Activated naive CD4-positive, alpha-beta T cell treated with anti-CD3 and anti-CD28 coated beads for 36 hours (primary cell): ENCODE measurements at regions not wholly inside any gene's neighbourhood (a gene's known extent, or its start where the extent isn't known, plus 50 kb on each side); places are given as distances from the start of the nearest gene placed in this dataset.
"Not testable (repeated sequence)": the region's sequence is repeated elsewhere in the genome, so short reads cannot be mapped to it uniquely, and the experiment has no call there.

Experiments
- CTCF ChIA-PET: fragments of 350-600 bp; sonication (Branson Sonifier 250); formaldehyde crosslinking; loops from one replicate; lab custom pipeline; 2021; ENCODE audit warnings: antibody characterized with exemption; lab: Charles Lee
- DNase-seq: peaks from one replicate; pipeline ENCODE4 v3.0.0-alpha.2; 2020
- H3K27ac Mint-ChIP-seq: one replicate; pipeline ENCODE4 v1.8.0; 2021; ENCODE audit warnings: mild to moderate bottlenecking, mixed read lengths
- H3K27me3 Mint-ChIP-seq: one replicate; pipeline ENCODE4 v1.8.0; 2021; ENCODE audit warnings: low read depth, mixed read lengths
- H3K36me3 Mint-ChIP-seq: one replicate; pipeline ENCODE4 v1.8.0; 2021; ENCODE audit warnings: low read depth, mixed read lengths
- H3K4me1 Mint-ChIP-seq: one replicate; pipeline ENCODE4 v1.8.0; 2021; ENCODE audit warnings: low read depth, mixed read lengths
- H3K4me3 Mint-ChIP-seq: one replicate; pipeline ENCODE4 v1.8.0; 2021; ENCODE audit warnings: mild to moderate bottlenecking, moderate library complexity, mixed read lengths
- H3K9me3 Mint-ChIP-seq: one replicate; pipeline ENCODE4 v1.8.0; 2021; ENCODE audit warnings: mixed read lengths
- intact Hi-C: fragments of 100-400 bp; cut with micrococcal nuclease; formaldehyde crosslinking; loops from one replicate; pipeline ENCODE4 v1.15.1; 2023

DNA sequence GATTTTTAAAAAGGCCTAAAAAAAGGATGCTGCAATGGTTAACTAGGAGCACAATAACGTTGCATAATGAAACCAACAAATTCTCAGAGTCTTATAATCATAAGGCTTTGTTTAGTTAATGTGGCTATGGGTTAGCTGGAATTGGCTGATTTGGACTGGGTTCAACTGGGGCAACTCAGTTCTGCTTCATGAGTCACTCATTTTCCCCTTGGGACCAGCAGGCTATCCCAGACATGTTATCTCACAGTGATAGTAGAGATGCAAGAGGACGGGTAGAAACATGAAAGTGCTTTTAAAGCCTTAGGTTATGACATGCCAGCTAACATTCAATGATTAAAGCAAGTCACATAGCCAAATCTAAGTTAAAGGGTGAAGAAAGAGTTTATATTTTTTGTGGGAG is 189.2 kb upstream of the GK2 start:
- H3K4me1 Mint-ChIP-seq = no peaks in the 10 kb centered on the region
- H3K9me3 Mint-ChIP-seq = no peaks in the 10 kb centered on the region
- DNase-seq = no peak
- intact Hi-C loops = no loop called here
- H3K4me3 Mint-ChIP-seq = no peak overlapping the region
- CTCF ChIA-PET = no interaction called here
- no peaks in the 10 kb centered on the region for H3K36me3 Mint-ChIP-seq
- no peaks in the 10 kb centered on the region for H3K27me3 Mint-ChIP-seq
- no peak overlapping the region for H3K27ac Mint-ChIP-seq

DNA sequence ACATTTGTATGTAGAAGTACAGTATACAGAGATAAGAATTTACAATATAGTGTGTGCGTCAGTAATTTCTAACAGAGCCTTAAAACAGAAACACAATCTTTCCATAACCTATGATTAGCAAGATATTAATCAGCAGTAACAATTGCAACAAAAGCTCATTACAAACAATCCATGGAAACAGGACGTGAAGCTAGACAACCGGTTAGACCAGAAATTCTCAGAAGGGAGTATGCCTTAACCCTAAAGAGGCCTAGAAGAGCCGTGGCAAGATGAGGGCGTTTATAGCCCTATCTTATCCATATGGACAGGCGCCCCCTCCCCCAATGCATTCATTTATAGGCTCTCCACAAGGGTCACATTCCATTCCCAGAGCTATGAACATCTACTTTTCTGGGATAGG is 184.2 kb upstream of the GK2 start:
- intact Hi-C loops, DNase-seq, H3K9me3 Mint-ChIP-seq, H3K36me3 Mint-ChIP-seq, H3K27me3 Mint-ChIP-seq, H3K27ac Mint-ChIP-seq, CTCF ChIA-PET, H3K4me3 Mint-ChIP-seq, H3K4me1 Mint-ChIP-seq: not testable (repeated sequence)

DNA sequence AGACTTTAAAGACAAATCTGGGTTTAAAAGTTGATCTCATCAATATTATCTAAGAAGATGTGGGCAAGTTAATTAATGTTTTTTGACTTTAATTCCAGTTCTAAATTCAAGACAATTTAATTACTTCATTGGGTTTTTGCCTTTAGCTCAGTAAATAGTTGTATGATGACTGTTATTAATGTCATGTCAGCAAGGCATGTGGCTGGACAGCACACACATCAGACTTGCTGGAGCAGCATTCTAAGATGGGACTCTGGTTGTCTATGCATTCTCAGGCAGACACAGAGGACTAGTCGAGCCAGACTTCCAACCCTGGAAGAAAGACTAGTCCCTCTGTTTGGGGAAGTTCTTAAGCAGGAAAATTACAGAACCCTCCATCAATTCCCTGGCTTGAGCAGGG is 180.7 kb upstream of the GK2 start:
- Mint-ChIP-seq H3K36me3 (no peaks in the 10 kb centered on the region), H3K9me3 (peaks cover 2% of the 10 kb centered on the region), H3K27ac (no peak overlapping the region), H3K27me3 (peaks cover 4% of the 10 kb centered on the region), H3K4me3 (no peak overlapping the region), H3K4me1 (no peaks in the 10 kb centered on the region)
- DNase-seq = no peak
- CTCF ChIA-PET = no interaction called here
- intact Hi-C loops = no loop called here

DNA sequence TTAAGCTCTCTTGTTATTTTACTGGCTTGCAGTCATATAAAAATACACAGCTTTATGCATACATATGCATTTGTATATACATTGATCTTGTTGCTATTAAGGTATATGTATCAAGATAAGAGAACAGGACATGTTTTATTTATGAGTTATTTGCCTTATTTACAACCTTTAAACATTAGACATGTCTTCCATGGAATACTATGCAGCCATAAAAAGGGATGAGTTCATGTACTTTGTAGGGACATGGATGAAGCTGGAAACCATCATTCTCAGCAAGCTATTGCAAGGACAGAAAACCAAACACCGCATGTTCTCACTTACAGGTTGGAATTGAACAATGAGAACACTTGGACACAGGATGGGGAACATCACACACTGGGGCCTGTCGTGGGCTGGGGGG is 179.2 kb upstream of the GK2 start:
- DNase-seq, H3K27me3 Mint-ChIP-seq, H3K4me3 Mint-ChIP-seq, H3K36me3 Mint-ChIP-seq, H3K27ac Mint-ChIP-seq, intact Hi-C loops, H3K9me3 Mint-ChIP-seq, CTCF ChIA-PET, H3K4me1 Mint-ChIP-seq: not testable (repeated sequence)

DNA sequence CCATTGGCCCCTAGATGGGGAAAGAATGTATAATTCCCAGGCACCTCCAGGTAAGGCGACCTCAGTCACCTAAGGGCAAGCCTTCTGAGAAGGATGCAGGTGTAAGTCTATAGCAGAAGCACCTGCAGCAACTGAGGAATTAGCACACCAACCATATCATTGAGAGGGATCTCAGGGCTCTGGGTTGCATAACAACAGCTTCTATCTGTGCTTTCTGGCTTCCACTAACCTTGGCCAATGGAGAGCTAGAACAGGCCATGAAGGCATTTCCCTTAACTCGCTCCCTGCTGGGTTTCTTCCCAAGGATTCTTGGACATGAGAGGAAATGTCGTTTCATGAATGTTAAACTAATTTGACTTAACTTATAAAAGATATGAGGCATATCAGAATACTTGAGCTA is 177.8 kb upstream of the GK2 start:
- no peak overlapping the region for H3K4me3 Mint-ChIP-seq
- CTCF ChIA-PET = no interaction called here
- peaks cover 4% of the 10 kb centered on the region for H3K27me3 Mint-ChIP-seq
- intact Hi-C loops = no loop called here
- no peak overlapping the region for H3K27ac Mint-ChIP-seq
- peaks cover 2% of the 10 kb centered on the region for H3K9me3 Mint-ChIP-seq
- no peaks in the 10 kb centered on the region for H3K36me3 Mint-ChIP-seq
- no peak for DNase-seq
- no peaks in the 10 kb centered on the region for H3K4me1 Mint-ChIP-seq

DNA sequence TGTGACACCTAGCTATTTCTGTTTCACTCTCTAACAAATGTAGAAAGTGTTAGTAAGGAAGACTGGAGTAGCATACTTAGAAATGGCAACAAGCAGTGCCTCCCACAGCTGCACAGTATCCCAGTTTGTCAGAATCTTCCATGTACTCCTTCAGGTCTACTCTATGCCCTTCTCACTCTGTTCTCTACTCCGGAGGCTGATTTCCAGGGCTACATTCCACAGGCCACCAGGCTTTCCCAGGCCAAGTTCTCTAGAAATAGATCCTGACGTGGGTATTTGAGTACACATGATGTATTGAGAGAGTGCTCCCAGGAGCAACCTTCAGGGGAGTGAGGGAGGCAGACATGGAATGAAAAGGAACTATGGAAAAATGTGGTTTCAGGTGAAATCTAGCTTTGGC is 177.3 kb upstream of the GK2 start:
- no peaks in the 10 kb centered on the region for H3K4me1 Mint-ChIP-seq
- no peak overlapping the region for H3K27ac Mint-ChIP-seq
- DNase-seq = no peak
- no peaks in the 10 kb centered on the region for H3K36me3 Mint-ChIP-seq
- peaks cover 4% of the 10 kb centered on the region for H3K27me3 Mint-ChIP-seq
- intact Hi-C loops = no loop called here
- CTCF ChIA-PET = no interaction called here
- no peak overlapping the region for H3K4me3 Mint-ChIP-seq
- H3K9me3 Mint-ChIP-seq = peaks cover 2% of the 10 kb centered on the region

DNA sequence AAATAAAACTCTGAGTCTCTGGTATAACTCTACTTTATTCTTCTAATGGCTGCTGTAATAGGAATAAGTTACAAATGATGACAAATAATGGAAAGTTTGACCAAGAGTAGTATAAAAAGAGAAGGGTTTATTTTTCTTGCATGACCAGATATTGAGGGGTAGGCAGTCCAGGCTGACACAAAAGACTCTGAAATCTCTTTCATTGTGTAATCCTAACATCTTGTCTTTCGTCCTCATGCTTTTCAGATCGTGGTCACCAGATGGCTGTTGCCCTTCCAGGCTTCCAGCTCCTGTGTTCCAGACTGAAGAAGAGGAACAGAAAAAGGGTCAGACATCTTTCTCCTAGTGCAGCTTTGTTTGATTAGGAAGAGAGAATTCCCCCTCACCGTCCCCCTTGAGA is 176.9 kb upstream of the GK2 start:
- CTCF ChIA-PET = no interaction called here
- no peak for DNase-seq
- no peak overlapping the region for H3K4me3 Mint-ChIP-seq
- no peak overlapping the region for H3K27ac Mint-ChIP-seq
- H3K27me3 Mint-ChIP-seq = peaks cover 4% of the 10 kb centered on the region
- H3K9me3 Mint-ChIP-seq = peaks cover 2% of the 10 kb centered on the region
- H3K4me1 Mint-ChIP-seq = no peaks in the 10 kb centered on the region
- intact Hi-C loops = no loop called here
- H3K36me3 Mint-ChIP-seq = no peaks in the 10 kb centered on the region

DNA sequence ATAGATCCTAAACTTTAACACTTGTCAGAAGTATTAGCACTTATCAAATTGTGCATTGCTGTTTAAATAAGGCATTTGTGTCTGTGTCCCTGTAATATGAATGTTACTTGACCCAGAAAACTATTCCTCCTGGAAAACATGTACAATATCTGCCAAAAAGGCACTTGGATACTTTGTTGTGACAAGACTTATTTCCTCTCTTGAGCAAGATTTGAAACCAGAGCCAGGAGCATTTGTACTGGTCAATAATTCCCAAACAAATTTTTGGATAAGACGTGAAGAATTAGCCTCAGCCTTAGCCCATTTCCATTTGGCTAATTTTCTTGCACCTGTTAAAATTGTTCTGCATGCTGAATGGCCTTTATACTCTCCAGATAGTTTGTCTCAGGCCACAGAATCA is 176.3 kb upstream of the GK2 start:
- Mint-ChIP-seq H3K9me3 (peaks cover 2% of the 10 kb centered on the region), H3K27ac (no peak overlapping the region), H3K4me3 (no peak overlapping the region), H3K36me3 (no peaks in the 10 kb centered on the region), H3K27me3 (peaks cover 4% of the 10 kb centered on the region), H3K4me1 (no peaks in the 10 kb centered on the region)
- intact Hi-C loops = no loop called here
- no peak for DNase-seq
- CTCF ChIA-PET = no interaction called here

DNA sequence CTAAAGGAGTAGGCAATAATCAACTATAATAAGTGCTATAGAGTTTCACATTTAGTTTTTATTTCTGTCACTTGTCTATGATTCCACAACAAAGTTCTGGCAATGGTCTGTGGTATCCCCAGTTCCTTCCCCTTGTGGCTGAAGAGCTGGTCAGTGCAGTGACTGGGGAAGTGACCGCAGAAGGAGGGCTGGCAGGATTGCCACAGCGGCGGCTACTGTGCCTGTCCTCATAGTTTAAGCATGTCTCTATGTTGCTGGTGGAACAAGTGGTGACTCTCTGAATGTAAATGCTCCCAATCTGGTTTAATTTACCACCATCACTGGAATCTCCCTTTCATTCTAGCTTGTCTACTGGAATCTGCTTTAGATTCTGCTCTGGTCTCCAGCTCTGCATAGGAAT is 170.6 kb upstream of the GK2 start:
- H3K36me3 Mint-ChIP-seq = no peaks in the 10 kb centered on the region
- no peak overlapping the region for H3K27ac Mint-ChIP-seq
- intact Hi-C loops = loop anchor here (10.0 kb wide), 1 partner anchor 636 kb away; no protein-coding TSS in a partner anchor
- no peaks in the 10 kb centered on the region for H3K27me3 Mint-ChIP-seq
- H3K4me3 Mint-ChIP-seq = no peak overlapping the region
- no peaks in the 10 kb centered on the region for H3K9me3 Mint-ChIP-seq
- CTCF ChIA-PET = interaction anchor here (0.7 to 1.1 kb wide), 3 partner anchors 92 to 842 kb away, joined by 3 read pairs; no protein-coding TSS in a partner anchor
- DNase-seq = no peak
- no peaks in the 10 kb centered on the region for H3K4me1 Mint-ChIP-seq

DNA sequence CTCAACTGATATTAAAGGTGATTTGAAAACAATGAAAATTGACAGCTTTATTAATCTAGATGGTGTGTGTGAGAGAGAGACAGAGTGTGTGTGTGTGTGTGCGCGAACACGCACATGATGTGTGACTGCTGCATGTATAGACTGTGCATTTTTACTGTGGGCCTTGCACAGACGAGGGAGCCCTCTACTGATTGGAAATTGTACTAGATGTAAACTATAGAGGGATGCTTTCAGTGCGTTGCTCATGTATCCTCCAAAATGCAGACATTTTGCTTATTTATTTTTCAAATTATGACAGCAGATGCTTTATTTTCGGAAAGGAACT is 168.4 kb upstream of the GK2 start:
- CTCF ChIA-PET = interaction anchor here (0.8 to 1.7 kb wide), 3 partner anchors 40 to 624 kb away, joined by 3 to 11 read pairs (median 3); no protein-coding TSS in a partner anchor
- H3K27ac Mint-ChIP-seq = no peak overlapping the region
- no peaks in the 10 kb centered on the region for H3K36me3 Mint-ChIP-seq
- peak; percentile 25 for DNase-seq
- H3K9me3 Mint-ChIP-seq = no peaks in the 10 kb centered on the region
- intact Hi-C loops = loop anchor here (1.0 to 10.0 kb wide), 3 partner anchors 534 to 638 kb away; no protein-coding TSS in a partner anchor
- H3K4me3 Mint-ChIP-seq = no peak overlapping the region
- no peaks in the 10 kb centered on the region for H3K27me3 Mint-ChIP-seq
- H3K4me1 Mint-ChIP-seq = no peaks in the 10 kb centered on the region

DNA sequence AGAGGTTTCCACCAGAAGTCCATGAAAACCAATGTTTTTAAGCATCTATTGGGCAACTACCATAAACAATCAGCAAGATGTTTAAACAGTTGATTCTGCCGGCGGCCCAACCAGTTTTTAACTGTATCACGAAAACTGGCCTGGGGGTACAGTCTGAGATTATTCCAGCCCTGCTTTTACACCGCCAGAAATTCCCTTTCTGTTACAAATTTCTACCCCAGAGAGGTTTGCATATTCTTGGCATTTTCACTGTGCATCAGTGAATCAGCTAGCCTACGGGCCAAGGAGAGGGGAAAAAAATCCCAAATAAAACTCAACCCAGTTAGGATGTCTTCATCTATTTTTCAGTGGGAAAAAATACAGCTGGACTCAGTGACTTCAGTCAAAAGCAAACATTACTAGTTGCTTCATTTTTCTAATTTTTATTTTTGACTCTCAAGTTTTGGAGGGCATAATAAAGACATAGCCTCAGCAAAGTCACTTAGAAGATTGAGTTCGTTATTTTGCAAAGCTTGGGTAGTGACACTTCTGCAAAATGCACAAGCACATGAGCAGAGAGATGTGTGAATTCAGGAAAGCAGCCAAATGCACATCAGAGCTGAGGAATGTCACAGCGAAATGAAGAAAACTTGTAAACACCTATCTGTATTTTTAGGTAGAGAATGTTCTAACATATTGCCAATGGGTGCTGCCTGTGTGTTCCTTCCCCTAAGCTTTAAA is 167.8 kb upstream of the GK2 start:
- Mint-ChIP-seq H3K9me3 (no peaks in the 10 kb centered on the region), H3K4me3 (no peak overlapping the region), H3K27me3 (no peaks in the 10 kb centered on the region), H3K36me3 (no peaks in the 10 kb centered on the region), H3K27ac (no peak overlapping the region), H3K4me1 (no peaks in the 10 kb centered on the region)
- intact Hi-C loops = loop anchor here (1.0 to 10.0 kb wide), 3 partner anchors 534 to 639 kb away; no protein-coding TSS in a partner anchor
- CTCF ChIA-PET = interaction anchor here (0.8 to 1.7 kb wide), 3 partner anchors 39 to 623 kb away, joined by 3 to 11 read pairs (median 3); no protein-coding TSS in a partner anchor
- DNase-seq = no peak

DNA sequence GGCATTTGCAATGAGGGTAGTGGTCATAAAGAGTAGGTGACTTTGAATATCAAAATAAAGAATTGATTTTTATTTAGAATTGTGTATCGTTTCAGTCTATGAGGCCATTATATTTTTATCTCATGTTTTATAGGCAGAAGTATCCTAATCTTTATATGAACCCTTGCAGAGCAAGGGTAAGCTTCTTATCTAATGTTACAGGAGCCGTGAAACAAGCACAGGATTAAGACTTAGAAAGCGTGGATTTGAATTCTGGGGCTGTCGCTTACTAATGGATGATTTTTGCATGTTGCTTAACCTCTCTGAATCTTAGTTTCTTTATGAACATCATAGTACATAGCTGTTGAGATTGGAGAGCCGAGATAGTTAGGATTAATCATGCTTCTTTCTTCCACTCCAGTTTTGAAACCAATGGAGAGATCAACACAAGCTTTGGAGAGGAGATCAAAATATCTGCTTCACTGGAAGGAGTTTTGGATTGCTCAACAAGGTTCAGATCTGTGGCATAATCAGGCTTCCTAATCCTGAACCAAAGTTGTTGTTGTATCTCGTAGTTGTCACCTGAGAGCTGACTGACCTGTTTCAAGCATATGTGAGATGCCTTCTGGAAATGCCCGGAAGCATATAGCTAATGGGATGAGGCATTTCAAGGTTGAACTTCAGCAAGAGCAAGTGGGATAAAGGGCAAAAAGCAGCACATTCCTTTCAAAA is 166.9 kb upstream of the GK2 start:
- H3K27ac Mint-ChIP-seq = no peak overlapping the region
- H3K4me1 Mint-ChIP-seq = no peaks in the 10 kb centered on the region
- H3K4me3 Mint-ChIP-seq = no peak overlapping the region
- no peaks in the 10 kb centered on the region for H3K27me3 Mint-ChIP-seq
- no peaks in the 10 kb centered on the region for H3K36me3 Mint-ChIP-seq
- H3K9me3 Mint-ChIP-seq = no peaks in the 10 kb centered on the region
- CTCF ChIA-PET = interaction anchor here (1.7 kb wide), 1 partner anchor 622 kb away, joined by 11 read pairs; no protein-coding TSS in a partner anchor
- intact Hi-C loops = loop anchor here (10.0 kb wide), 1 partner anchor 640 kb away; no protein-coding TSS in a partner anchor
- no peak for DNase-seq

DNA sequence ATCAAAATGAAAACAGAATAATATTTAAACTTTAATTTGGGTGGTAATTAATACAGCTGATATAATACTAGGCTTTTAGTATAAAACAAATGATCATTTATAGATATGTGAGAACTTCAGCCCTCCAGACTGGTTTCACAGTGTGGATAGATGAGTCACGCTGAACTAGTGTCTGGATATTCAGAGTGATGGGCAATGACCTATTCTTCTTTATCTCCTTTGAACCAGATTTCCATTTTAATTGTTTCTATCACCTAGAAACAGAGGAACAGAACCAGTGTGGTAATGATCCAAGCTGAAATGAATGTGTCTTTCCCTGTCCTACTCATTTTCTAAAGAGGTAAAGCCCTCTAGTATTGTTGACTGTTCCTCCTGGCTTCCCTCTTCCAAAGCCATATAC is 155.2 kb upstream of the GK2 start:
- CTCF ChIA-PET = no interaction called here
- Mint-ChIP-seq H3K36me3 (no peaks in the 10 kb centered on the region), H3K9me3 (no peaks in the 10 kb centered on the region), H3K27me3 (no peaks in the 10 kb centered on the region), H3K27ac (no peak overlapping the region), H3K4me3 (no peak overlapping the region), H3K4me1 (no peaks in the 10 kb centered on the region)
- DNase-seq = no peak
- intact Hi-C loops = no loop called here
